ENCODE measurements at regions not wholly inside any gene's neighbourhood (a gene's known extent, or its start where the extent isn't known, plus 50 kb on each side); places are given as distances from the start of the nearest gene placed in this dataset.

DNA sequence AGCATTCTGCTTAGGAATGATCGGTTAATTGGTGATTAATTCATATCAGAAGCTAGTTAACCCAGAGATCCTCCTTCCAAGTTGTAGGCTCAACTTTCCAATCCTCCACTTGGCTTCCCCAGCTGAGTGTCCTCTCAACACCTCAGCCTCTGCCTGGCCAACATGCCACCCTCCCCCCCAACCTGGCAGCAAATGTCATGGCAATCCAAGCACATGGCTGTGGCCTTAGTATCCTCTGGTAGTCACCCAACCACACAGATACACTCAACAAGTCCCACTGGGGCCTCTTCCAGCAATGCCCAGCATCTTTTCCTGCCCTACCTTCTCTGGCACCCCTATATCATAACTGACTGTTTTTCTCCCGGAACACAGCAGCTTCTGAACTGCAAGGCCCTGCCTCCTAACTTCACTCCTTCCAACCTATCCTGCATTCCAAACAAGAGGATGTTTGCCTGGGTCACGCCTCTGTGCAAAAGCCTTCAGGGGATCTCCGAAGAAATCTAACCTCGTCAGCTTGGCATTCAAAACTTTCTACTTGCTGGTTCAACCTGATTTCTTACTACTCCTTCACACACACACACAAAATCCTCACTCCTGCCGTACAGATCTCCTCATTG lies 195.0 kb downstream of the CYP26B1 start:
- H3K9me3 ChIP-seq (replicated peaks in 1 of 11) = peaks cover 16 to 24% (median 21%) of the 10 kb centered on the region in 11 experiments
- H3K4me1 ChIP-seq = peaks cover 0 to 13% (median 0%) of the 10 kb centered on the region in 10 experiments; a peak in 7 of 20 replicates
- H3K27ac ChIP-seq = no peak overlapping the region
- TF ChIP-seq Cebpa-rat (IDR thresholded peaks at IDR 0.05) = no peak
- H3K9ac ChIP-seq = no peak overlapping the region
- no peak overlapping the region for H3K4me3 ChIP-seq
- H3K4me2 ChIP-seq = no peak overlapping the region
- no peaks in the 10 kb centered on the region for H3K36me3 ChIP-seq
- H3K27me3 ChIP-seq = no peaks in the 10 kb centered on the region
- H4K20me1 ChIP-seq = no peaks in the 10 kb centered on the region

DNA sequence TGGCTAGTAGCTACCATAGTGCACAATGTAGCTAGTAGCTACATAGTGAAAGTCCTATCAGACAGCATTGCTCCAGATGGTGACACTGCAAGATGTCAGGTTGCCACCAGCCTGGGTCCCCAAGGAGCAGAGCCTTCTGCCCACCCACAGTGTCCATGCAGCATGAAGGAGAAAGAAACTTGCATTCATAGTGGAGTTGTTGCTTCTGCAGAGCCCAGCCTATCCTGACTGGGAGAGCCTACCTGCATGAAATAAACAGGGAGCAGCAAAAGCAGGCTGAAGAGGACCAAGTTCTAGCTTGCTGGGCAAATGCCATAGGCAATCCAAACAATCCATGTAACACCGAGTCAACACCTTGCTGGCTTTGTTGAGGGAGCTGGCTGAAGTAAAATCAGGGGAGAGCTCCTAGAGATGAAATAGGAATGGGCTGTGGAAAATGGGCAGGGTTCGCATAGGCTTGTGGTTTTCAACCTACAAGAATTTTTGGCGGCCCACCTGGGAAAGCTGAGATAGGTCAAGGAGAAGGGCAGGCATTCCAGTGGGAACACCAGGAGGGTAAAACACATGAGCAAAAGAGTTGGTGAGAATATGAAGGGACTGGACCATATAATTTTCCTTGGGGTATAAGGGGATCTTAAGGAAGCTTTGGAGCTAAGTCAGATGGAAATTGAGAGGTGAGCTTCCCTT lies 195.8 kb downstream of the CYP26B1 start:
- H3K27me3 ChIP-seq = no peaks in the 10 kb centered on the region
- H3K4me2 ChIP-seq = no peak overlapping the region
- H3K27ac ChIP-seq = no peak overlapping the region
- peaks cover 0 to 13% (median 0%) of the 10 kb centered on the region in 10 experiments; a peak in 7 of 20 replicates for H3K4me1 ChIP-seq
- no peak overlapping the region for H3K4me3 ChIP-seq
- no peak overlapping the region for H3K9ac ChIP-seq
- TF ChIP-seq Cebpa-rat (IDR thresholded peaks at IDR 0.05) = no peak
- H3K9me3 ChIP-seq (replicated peaks in 1 of 11) = peaks cover 8 to 16% (median 13%) of the 10 kb centered on the region in 11 experiments; a peak in 20 of 22 replicates
- no peaks in the 10 kb centered on the region for H4K20me1 ChIP-seq
- H3K36me3 ChIP-seq = no peaks in the 10 kb centered on the region

DNA sequence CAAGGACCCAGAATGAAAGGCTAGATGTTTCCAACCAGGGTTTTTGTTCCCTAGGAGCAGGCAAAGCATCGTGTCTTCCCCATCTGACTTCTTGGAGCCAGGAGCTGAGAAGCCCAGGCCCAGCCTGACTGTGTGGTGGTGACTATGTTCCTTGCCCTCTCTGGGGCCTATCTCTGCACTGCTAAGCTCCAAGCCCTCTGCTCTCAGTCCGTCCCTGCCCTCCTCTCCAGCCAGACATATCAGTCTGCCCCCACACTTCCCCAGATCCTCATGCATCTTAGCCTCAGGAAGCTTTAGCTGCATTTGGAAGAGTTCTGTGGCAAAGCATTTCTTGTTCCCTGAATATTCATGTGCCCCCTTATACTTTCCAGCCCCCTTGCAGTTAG lies 196.6 kb downstream of the CYP26B1 start:
- Histone ChIP-seq H3K4me2 (peak overlapping the region in 3 of 11 experiments; percentile 53 to 64 (median 63); a peak in 6 of 22 replicates), H3K9ac (0 out of 22 replicates have a peak overlapping the region, but pooled peaks of 1 of the 11 experiments have one; percentile 18), H3K4me3 (no peak overlapping the region), H3K27ac (peak overlapping the region in 1 of 11 experiments; percentile 31; a peak in 1 of 22 replicates), H4K20me1 (no peaks in the 10 kb centered on the region), H3K4me1 (peaks cover 0 to 13% (median 0%) of the 10 kb centered on the region in 10 experiments; a peak in 7 of 20 replicates), H3K9me3 (replicated peaks in 1 of 11) (peaks cover 2 to 8% (median 6%) of the 10 kb centered on the region in 11 experiments; a peak in 18 of 22 replicates), H3K27me3 (no peaks in the 10 kb centered on the region), H3K36me3 (no peaks in the 10 kb centered on the region)
- no peak for TF ChIP-seq Cebpa-rat (IDR thresholded peaks at IDR 0.05)

DNA sequence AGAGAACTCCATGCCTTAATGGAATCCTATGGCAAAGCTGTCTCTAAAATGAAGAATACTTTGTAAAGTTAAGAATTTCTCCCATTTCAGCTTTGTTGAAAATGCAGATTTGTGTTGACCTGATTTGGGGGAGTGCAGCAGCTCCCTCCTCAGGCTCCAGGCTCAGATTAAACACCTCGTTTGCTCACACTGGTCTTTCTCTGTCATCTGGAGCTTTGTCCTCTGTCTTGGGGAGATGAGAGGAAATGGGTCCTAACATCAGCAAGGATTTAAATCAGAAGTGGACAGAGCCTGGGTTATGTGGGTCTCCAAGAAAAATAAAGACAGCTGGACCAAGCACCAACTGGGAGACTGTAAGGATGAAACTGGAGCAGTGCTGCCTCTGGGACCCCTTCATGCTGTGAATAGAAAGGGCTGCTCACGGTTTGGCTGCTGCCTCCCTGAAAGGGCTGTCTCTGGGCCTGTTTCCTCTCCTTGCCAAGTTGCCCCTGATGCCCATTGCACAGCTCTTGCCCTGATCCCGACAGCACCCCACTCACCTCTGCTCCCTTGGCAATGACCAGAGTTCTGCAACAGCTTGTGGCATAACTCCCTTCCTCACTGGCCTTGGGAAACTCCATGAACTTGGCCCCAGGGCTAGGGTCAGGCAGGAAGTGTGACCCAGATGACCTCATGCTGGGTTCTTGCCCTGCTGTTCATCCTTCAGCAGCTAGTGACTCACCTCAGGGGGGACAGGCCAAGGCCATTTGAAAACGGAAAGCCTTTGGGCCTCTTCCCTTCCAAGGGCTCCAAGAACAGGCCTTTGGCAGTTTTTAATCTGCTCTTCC lies 197.2 kb downstream of the CYP26B1 start:
- TF ChIP-seq Cebpa-rat (IDR thresholded peaks at IDR 0.05) = no peak
- Histone ChIP-seq H3K27ac (peak overlapping the region in 1 of 11 experiments; percentile 31; a peak in 1 of 22 replicates), H3K4me2 (peak overlapping the region in 3 of 11 experiments; percentile 53 to 64 (median 63); a peak in 6 of 22 replicates)

DNA sequence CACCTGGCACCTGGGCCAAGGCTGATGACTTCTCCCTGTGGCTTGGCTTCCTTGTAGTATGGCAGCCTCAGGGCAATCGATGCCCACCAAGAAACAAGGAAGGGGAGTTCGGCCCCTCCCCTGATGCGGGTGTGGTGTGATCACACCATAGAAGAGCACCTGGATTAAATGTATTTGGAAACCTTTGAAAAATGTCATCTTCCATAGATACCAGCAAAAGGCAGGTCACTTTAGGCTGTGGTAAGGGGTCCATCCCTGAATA lies 198.2 kb downstream of the CYP26B1 start:
- H3K4me2 ChIP-seq = no peak overlapping the region
- H4K20me1 ChIP-seq = no peaks in the 10 kb centered on the region
- H3K4me1 ChIP-seq = peaks cover 0 to 13% (median 2%) of the 10 kb centered on the region in 10 experiments; a peak in 8 of 20 replicates
- no peaks in the 10 kb centered on the region; a peak in 2 of 22 replicates for H3K9me3 ChIP-seq (replicated peaks in 1 of 11)
- no peak for TF ChIP-seq Cebpa-rat (IDR thresholded peaks at IDR 0.05)
- H3K4me3 ChIP-seq = no peak overlapping the region
- H3K9ac ChIP-seq = no peak overlapping the region
- no peaks in the 10 kb centered on the region for H3K36me3 ChIP-seq
- H3K27me3 ChIP-seq = no peaks in the 10 kb centered on the region
- H3K27ac ChIP-seq = no peak overlapping the region

More for the DNA sequence above, 197.2 kb downstream of the CYP26B1 start:
- Histone ChIP-seq H3K9me3 (replicated peaks in 1 of 11) (peaks cover 0 to 2% (median under 1%) of the 10 kb centered on the region in 11 experiments; a peak in 9 of 22 replicates), H3K9ac (0 out of 22 replicates have a peak overlapping the region, but pooled peaks of 1 of the 11 experiments have one; percentile 18), H3K4me3 (no peak overlapping the region), H3K27me3 (no peaks in the 10 kb centered on the region), H4K20me1 (no peaks in the 10 kb centered on the region), H3K36me3 (no peaks in the 10 kb centered on the region), H3K4me1 (peaks cover 0 to 13% (median 2%) of the 10 kb centered on the region in 10 experiments; a peak in 8 of 20 replicates)

DNA sequence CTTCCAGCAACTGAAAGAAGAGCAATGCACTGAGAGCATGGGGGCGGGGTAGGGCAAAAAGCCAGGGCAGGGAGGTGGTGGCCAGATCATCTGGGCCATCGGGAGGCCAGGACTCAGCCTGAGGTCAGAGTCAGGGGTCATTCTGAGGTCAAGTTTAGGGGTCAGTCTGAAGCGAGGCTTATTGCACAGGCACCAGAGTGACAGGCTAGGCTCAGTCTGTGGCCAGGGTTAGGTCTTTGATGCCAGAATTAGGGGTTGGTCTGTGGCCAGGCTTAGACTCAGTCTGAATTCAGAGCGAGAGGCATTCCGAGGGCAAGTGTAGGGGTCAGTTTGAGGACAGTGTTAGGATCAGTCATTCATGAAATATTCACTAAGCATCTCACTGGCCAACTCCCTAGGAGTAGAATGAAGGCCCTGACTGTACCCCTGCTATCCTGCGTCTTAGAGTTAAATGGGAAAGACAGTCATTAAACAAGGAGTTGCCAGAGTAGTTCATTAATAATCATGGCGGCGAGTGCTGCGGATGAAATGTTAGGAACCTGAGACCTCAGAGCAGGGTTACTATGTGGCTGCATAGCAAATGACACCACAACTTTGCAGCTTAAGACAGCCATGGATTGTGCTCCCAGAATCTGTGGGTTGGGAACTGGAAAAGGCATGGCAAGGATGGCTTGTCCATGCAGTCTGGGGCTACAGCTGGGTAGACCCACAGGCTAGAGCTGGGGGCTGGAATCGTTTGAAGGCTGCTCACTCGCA lies 198.7 kb downstream of the CYP26B1 start:
- Histone ChIP-seq H3K27me3 (no peaks in the 10 kb centered on the region), H3K36me3 (no peaks in the 10 kb centered on the region), H3K4me2 (no peak overlapping the region), H3K4me1 (peaks cover under 1 to 13% (median 5%) of the 10 kb centered on the region in 10 experiments; a peak in 16 of 20 replicates), H4K20me1 (no peaks in the 10 kb centered on the region), H3K4me3 (no peak overlapping the region), H3K27ac (no peak overlapping the region), H3K9ac (no peak overlapping the region), H3K9me3 (replicated peaks in 1 of 11) (no peaks in the 10 kb centered on the region; a peak in 2 of 22 replicates)
- no peak for TF ChIP-seq Cebpa-rat (IDR thresholded peaks at IDR 0.05)

DNA sequence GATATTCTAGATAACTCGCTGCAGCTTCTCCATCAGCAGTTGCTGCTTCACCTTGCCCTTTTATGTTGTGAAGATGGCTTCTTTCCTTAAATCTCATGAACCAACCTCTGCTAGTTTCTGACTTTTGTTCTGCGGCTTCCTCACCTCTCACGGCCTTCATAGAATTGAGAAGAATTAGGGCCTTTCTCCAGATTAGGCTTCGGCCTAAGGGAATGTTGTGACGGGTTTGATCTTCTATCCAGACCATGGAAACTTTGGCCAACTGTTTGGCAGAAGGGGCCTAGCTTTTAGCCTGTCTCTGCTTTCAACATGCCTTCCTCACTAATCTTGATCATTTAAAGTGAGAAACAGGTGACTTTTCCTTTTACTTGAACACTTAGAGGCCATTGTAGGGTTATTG lies 199.9 kb downstream of the CYP26B1 start:
- Histone ChIP-seq H3K4me1 (peaks cover 12 to 24% (median 17%) of the 10 kb centered on the region in 10 experiments), H3K27me3 (no peaks in the 10 kb centered on the region), H3K4me2 (no peak overlapping the region), H4K20me1 (no peaks in the 10 kb centered on the region), H3K9me3 (replicated peaks in 1 of 11) (no peaks in the 10 kb centered on the region), H3K9ac (no peak overlapping the region), H3K36me3 (no peaks in the 10 kb centered on the region), H3K27ac (no peak overlapping the region), H3K4me3 (no peak overlapping the region)
- TF ChIP-seq Cebpa-rat (IDR thresholded peaks at IDR 0.05) = no peak

DNA sequence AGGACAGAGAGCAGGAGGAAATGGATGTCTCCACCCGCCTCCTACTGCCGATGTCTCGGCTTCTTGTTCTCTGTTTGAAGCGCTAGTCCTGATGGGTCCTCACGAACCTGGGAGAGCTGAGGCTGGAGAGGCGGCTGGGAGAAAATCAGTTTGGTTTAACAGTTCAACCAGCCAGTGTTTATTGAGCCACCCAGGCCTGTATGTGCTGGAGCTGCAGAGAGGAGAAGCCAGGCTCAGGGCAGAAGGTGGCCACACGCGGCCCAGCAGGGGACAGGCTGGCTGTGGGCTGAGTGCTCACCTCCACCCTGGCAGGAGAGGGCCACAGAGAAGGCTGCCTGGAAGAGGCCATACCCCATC lies 202.1 kb downstream of the CYP26B1 start:
- no peak for TF ChIP-seq Cebpa-rat (IDR thresholded peaks at IDR 0.05)
- Histone ChIP-seq H3K27ac (no peak overlapping the region), H3K4me3 (no peak overlapping the region), H3K4me1 (peaks cover 20 to 40% (median 37%) of the 10 kb centered on the region in 10 experiments), H4K20me1 (no peaks in the 10 kb centered on the region), H3K27me3 (no peaks in the 10 kb centered on the region), H3K9ac (no peak overlapping the region), H3K9me3 (replicated peaks in 1 of 11) (no peaks in the 10 kb centered on the region), H3K36me3 (no peaks in the 10 kb centered on the region), H3K4me2 (0 out of 22 replicates have a peak overlapping the region, but pooled peaks of 1 of the 11 experiments have one; percentile 2)

Measured in BLaER1 treated with 17β-estradiol and CSF1 and Interleukin-3, amounts not matched to agents 10 nM and 100 nM (cell line).